8988T (cell line): ENCODE measurements at regions not wholly inside any gene's neighbourhood (a gene's known extent, or its start where the extent isn't known, plus 50 kb on each side); places are given as distances from the start of the nearest gene placed in this dataset.

Experiments used
- DNase-seq: peaks from one replicate; pipeline ENCODE4 v3.0.0; 2011

GRCh38 chr5:172568308-172568910 lies 72.7 kb upstream of the NEURL1B start:
- DNase-seq = no peak

DNA sequence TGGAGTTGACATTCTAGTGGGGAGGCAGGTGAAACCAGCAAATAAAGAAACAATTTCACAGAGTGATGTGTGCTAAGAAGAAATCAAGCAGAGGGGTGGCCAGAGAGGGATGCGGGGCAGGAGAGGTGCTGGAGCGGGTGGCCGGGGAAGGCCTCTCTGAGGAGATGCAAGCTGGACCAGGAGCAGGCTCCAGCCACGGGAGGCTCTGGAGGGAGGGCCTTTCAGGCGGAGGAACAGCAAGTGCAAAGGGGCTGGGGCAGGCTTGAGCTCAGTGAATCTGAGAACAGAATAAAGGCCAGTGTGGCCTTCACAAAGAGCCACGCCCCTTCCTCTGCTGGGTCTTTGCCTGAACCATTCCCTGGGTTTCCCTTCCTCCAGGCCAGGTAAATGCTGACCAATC lies 73.2 kb upstream of the NEURL1B start:
- no peak for DNase-seq

DNA sequence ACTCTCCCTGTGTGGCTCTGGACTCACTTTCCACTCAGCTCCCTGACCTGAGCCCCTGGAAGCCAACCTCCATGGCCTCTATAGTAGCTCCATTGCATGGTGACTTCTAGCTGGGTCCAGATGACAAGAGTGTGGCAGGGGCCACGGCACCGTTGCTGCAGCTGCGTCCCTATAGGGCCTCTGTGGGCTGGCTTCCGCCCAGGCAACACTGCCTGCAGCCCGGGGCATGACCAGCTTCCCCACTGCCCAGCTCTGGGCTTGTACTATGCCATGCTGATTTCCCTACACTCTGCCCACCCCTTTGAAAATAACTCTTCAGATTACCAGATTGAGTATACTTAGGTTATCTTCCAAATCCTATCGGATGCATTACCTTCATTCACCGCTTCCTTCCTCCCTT lies 73.8 kb upstream of the NEURL1B start:
- no peak for DNase-seq

- DNase-seq = no peak
Observed at GRCh38 chr5:172565931-172566665, 75.0 kb upstream of the NEURL1B start.

DNA sequence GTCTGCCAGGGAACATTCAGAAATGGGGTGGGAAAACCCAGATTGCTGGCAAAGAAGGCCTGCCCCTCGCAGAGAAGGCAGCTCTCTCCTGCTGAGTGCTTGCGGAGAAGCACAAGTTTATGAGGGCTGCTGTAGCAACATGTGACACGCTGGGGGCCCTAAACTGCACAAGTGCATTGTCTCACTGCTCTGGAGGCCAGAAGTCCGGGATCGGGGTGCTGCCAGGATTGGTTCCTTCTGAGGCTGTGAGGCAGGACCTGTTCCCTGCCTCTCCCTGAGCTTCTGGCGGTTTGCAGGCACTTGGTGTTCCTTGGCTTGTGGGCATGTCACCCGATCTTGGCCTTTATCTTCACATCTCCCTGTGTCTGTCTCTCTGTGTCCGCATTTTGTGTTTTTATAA lies 75.6 kb upstream of the NEURL1B start:
- DNase-seq = no peak

DNA sequence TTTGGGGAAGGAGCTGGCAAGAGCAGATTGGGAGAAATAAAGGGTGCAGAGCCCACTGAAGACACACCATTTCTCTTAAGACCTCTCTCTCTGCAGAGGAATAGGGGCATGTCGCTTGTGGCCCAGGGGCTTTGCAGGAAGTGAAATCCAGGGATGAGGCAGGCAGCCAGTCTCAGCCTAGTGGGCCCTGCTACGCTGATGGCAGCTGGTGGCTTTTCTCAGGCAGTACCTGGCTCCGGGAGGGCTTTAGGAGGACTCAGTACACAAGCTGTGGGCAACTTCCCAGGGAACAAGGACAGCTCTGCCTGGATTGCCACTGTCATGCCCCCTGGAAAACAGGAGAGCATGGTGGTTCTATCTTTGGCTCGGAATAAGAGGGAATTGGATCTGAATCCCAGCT lies 76.2 kb upstream of the NEURL1B start:
- no peak for DNase-seq

- DNase-seq = no peak
Observed at GRCh38 chr5:172564188-172564587, 76.9 kb upstream of the NEURL1B start.

GRCh38 chr5:172562443-172562842 lies 78.6 kb upstream of the NEURL1B start:
- no peak for DNase-seq

DNA sequence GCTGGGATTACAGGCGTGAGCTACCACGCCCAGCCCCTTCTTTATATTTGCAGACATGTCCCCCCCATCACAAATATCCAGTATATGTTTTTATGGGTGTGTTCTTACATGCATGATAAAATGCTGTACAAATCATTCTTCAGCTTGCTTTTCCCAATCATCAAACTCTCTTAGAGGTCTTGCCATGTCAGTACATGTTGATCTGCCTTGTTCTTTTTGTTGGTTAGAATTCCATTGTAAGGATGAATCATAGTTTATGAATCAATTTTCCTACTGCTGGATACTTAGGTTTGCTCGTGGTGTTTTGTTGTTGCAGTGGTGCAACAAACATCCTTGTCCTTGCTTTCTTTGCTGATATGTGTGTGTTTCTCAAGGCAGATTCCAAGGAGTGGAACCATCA lies 79.9 kb upstream of the NEURL1B start:
- DNase-seq = no peak

DNA sequence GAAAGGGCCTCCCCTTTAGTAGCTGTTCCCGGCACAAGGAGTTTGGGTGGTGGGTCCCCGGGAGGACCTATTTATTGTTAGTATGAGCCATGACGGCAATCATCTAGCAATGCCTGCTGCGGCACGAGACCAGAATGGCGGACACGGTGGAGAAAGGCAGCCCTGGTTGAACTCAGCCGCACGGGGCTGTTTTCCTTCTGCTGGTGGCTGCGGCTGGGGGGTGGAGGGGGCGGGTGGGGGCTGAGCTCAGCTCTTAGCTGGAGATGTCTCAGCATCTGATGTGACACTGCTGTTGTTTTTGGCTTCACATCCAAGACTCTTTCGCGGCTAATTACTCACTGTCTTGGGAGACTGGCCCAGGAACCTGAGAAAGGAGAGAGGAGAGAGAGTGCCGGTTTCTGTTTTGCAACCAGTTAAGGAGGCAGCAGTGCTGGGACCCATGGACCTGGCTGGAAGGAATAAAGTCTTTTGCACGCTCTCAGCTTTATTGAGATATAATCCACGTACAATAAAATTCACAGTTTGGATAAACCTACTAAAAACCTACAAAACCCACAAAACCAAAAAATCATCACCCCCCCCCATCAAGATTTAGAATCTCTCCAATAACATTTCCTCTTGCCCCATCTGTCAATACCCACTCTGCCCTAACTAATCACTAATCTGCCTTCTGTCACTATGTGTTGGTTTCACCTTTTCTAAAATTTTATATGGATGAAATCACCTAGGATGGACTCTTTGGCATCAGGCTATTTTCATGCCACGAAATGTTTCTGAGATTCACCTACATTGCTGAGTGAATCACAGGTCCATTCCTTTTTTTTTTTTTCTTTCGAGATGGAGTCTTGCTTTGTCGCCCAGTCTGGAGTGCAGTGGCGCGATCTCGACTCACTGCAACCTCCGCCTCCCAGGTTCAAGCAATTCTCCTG lies 81.8 kb upstream of the NEURL1B start:
- no peak for DNase-seq

- no peak for DNase-seq
Observed at GRCh38 chr5:172558076-172558976, 82.7 kb upstream of the NEURL1B start.

GRCh38 chr5:172556971-172557461 lies 84.0 kb upstream of the NEURL1B start:
- no peak for DNase-seq

- DNase-seq = no peak
Observed at GRCh38 chr5:172556262-172556661, 84.8 kb upstream of the NEURL1B start.

DNA sequence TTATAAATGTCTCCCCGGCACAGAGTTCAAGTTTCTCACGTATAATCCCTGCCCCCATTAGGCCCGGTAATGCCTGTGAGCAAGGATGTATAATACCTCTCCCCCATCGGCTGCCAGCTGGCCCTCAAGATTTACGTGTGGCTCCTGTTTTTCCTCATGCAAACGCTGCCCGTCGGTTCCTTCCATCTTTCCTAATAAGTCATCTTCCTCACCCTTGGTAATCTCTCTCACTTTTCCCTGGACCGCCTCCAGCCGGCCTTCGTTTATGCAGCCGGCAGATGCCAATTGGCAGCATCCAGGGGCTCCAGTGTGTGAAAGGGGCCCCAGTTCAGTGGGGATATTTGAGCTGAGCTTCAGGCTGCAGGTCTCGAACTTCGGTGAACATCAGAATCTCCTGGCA lies 86.5 kb upstream of the NEURL1B start:
- no peak for DNase-seq

GRCh38 chr5:172553903-172554302 lies 87.2 kb upstream of the NEURL1B start:
- no peak for DNase-seq

- no peak for DNase-seq
Observed at GRCh38 chr5:172553167-172553566, 87.9 kb upstream of the NEURL1B start.

- DNase-seq = no peak
Observed at GRCh38 chr5:172550996-172551395, 90.1 kb upstream of the NEURL1B start.

DNA sequence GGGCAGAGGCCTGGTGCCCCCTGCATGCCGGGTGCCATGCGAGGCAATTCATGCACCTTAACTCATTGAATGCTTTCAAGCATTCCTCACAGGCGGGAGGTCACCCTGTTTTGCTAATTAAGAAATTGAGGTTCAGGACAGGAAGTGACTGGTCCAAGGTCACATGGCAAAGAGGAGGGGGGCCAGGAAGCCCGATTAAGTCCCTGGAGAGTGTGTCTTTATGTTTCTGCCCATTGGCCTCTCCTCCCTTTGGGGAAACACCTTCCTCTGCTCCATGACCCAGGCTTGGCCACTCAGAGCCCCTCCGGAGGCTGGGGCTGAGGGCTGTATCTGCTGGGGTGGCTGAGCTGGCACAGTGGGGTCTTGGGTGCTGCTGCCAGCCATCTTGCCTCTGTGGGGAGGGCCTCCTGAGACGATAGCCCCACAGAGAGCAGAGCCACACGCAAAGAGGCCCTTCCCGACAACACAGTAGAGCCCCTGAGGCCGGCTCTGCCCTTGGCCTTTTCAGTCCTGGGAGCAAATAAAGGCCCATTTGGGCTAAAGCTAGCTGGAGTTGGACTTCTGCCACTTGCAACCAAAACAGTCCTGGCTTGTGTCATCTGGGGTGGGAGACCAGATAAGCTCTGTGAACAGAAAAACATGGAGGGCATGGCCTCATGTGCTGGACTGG lies 90.8 kb upstream of the NEURL1B start:
- DNase-seq = no peak

DNA sequence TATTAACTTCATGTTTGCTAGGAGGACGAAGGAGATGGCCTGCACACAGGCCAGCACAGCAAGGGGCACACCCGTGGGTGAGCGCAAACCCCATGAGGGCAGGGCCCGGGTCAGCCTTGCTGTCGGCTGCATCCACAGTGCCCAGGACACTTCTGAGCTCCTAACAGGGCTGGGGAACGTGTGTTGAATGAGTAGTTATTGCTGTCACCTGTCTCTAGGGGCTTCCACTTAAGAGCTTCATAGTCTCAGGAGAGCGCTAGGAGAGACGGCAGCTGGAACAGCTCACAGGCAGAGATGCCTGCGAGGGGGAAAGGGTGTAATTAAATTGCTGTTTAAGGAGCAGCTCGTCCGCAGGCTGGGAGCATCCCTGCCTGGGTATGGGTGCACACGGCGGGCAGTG lies 91.4 kb upstream of the NEURL1B start:
- no peak for DNase-seq

GRCh38 chr5:172548981-172549687 lies 91.9 kb upstream of the NEURL1B start:
- no peak for DNase-seq

- no peak for DNase-seq
Observed at GRCh38 chr5:172548311-172548731, 92.7 kb upstream of the NEURL1B start.
